GM21529 (cell line): ENCODE measurements at regions not wholly inside any gene's neighbourhood (a gene's known extent, or its start where the extent isn't known, plus 50 kb on each side); places are given as distances from the start of the nearest gene placed in this dataset.

ENCODE experiments used
- ATAC-seq: cut with Tn5 transposase; IDR thresholded peaks from one replicate; pipeline ENCODE4 v1.9.1; 2021; ENCODE audit not compliant: unreplicated experiment

DNA sequence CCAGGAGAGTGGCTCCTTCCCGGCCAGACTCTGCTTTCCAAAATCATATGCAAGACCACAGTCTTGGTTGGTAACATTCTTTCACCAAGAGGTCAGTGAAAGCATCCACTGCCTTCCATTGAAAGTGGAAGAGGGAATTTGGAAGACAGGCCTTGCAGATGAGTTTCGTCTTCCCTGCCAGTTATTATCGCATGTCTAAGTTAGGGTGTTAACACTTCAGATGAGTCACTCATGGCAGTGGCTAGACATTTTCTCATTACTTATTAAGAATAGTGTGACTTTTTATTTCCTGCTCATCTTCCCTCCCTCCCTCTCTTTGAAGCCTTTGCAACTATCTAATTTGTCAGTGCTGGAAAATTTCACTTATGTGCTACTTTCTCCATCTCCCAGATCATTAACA lies 102.9 kb upstream of the EPB41L3 start:
- no peak for ATAC-seq

DNA sequence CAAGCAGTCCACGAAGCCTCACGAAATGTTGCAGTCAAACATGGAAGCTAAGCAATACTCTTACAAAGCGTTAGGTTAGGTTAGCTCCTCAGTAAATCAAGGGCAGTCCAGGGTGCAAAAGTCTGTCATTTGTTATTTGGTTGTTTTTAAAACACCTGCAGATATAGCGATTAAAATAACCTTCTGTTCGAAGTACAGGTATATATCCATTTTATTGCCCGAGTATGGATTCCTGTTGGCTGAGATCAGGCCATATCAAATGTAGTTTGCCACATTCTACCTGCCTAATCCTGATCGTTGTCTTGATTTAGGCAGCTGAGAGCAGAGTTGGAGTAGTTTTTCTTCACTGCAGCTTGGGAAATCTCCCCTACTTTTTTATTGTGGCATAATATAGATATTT lies 99.5 kb upstream of the EPB41L3 start:
- no peak for ATAC-seq

DNA sequence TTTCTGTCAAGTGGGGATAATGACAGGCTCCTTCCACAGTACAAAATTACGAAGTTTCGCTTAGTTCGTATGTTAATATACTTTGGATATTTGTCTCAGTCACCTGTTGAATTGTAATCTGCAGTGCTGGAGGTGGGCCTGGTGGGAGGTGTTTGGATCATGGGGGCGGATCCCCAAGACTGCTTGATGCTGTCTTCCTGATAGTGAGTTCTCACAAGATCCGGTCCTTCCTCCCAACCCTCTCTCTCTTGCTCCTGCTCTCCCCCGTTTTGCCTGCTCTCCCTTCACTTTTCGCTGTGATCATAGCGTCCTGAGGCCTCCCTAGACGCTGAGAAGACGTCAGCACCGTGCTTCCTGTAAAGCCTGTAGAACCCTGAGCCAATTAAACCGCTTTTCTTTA lies 97.1 kb upstream of the EPB41L3 start:
- no peak for ATAC-seq

DNA sequence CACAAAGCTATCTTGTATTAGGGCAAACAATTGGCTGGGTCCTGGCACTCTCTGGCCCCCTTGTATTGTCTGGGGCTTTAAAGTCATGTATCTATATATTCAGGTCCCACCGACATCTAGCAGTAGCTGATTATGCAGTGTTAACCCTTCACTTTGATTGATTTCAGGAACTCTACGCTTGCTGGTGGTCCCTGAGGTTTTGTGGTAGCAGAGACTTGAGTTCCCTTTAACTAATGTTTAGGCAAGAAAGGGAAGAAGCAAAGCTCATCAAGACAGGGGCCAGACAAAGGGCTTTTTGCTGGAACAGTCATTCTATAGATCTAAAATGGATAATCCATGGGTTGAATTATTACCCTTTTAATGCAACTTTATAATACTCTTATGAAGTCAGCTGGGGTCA lies 95.3 kb upstream of the EPB41L3 start:
- ATAC-seq = no peak

DNA sequence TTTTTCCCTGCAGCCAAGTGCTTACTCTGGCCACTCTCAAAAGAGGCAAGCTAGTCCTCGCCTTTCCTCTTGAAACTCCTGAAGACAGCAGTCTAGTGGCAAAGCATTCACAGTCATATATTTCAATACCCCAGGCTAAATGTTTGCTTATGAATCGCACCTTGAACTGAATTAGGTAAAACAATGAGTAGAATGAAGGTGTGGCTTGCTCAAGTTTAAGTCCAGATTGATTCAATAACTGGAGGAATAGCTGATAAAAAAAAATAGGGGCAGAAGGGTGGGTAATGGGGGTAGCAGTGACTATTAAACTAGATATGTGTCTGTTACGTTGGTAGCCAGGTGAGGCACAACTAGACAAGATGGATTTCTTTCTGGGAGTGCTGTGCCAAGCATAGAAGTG lies 88.2 kb upstream of the EPB41L3 start:
- no peak for ATAC-seq

DNA sequence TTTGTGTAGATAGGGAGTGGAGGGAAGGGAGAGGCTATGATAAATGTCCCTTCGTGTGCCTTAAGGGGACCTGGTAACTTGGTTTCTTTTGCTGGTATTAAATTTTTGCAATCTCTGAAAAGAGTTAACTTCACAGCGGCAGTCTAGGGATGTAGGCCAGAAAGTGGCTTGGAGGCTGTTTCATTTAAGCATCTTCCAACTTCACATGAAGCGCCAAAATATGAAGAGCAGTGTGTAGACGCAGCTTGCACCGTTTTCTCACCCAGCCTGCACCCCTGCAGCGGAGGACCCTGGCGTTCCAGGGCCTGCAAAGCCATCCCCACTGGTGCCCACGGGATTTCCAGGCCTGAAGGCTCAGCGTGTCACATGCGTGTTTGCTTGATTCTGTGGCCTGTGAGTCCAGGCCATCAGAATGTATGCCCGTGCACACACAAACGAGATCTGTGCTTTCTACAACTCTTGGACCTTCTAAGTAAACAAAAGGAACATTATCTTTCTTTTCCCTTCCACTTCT lies 87.2 kb upstream of the EPB41L3 start:
- ATAC-seq = no peak

DNA sequence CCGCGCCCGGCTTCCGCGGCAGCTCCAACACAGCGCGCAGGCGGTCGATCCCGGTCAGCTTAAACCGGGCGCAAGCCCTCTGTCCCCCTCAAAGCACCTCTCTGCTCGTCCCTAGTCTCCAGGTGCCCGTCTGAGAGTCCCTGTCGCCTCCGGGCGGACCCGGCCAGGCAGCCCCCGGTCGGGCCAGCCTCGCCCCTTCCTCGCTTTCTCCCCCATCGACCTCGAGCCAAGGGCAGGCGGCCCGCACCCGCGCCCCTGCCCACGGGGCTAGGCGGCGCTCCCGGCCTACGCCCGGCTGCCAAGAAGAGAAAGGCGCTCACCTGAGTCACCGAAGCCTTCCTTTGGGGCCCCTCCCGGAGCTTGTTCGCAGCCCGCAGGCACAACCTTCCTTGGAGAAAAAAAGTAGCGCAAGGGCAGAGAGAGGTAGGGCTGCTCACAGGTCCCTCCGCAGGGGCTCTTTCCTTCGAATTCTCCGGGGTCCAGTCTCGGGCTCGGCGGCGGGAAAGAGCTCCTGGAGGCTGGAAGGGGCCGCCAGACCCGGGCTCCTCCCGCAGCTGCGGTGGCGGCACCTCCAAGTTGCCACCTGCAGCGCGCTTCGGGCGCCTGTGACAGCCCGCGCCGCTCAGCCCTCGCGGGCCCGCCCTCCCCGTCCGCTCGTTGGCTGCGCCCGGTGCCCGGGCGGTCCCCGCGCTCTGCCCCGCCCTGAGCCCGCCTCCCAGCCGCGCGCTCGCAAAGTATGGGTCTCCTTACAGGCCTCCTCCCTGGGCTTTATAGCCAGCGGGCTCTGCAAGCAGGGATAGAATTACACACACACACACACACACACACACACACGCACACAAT lies 86.5 kb upstream of the EPB41L3 start:
- ATAC-seq = peak; percentile 66

DNA sequence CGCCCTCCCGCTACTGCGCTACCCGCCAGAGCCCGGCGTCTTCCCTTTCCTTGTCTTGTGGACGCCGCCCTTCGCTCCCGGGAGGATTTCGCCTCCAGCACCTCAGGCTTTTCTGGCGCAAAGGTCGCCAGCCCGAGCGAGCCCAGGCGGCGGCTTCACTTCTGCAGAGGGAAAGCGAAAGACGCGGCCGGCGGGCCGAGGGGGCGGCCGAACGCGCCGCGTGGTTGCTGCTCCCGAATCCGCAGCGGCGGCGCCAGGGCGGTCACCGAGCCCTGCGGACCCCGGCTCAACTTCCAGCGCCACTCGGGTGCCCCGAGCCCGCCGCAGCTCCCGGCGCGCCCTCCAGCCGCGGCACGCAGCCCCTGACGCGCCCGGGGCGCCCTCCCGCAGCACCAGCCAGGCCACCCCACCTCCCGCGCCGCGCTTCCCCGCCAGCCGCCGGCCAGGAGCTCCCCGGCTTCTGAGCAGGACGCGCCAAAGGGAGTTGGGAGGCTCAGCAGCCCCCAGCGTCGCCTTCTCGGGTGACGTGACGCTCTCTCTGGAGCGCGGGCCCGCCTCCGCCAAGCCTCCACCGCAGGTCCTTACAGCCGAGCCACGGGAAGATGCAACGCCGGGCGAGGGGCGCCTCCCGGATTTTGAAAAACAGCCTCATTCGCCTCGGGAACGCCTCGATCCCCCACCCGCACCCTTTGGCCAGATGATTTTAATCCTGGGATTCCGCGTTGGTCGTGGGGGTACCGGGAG lies 84.9 kb upstream of the EPB41L3 start:
- no peak for ATAC-seq

DNA sequence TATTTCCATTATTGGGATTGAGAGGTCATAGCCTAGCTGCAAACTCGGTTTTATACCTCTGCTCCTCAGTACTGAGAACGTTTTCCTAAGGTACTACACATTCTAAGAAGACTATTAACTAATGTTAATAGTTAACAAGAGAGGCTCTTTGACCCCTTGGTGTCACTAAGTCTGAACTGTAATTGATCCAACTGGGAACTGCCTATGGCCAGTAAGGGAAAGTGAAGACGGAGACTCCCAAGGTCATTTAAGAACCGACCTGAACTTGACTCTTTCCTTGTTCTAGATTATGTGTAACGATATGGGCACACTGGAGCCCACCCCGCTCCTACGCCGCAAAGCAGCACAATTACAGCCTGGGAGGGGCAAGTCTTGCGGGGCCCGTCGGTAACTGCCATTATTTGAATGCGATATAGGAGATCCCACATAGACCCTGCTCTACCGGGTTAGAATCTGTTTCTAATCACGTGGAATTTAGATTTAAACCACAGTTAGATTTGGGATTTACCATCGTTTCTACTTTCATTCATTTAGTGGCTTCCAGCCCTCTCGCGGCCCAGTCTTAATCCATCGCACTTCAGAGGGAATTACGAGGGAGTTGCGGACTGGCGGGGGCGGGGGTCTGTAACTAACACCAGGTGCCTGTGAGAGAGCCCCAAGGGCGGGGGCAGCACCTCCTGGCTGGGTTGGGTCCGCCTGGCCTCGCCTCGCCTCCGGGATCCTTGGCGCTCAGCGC lies 84.1 kb upstream of the EPB41L3 start:
- ATAC-seq = no peak

DNA sequence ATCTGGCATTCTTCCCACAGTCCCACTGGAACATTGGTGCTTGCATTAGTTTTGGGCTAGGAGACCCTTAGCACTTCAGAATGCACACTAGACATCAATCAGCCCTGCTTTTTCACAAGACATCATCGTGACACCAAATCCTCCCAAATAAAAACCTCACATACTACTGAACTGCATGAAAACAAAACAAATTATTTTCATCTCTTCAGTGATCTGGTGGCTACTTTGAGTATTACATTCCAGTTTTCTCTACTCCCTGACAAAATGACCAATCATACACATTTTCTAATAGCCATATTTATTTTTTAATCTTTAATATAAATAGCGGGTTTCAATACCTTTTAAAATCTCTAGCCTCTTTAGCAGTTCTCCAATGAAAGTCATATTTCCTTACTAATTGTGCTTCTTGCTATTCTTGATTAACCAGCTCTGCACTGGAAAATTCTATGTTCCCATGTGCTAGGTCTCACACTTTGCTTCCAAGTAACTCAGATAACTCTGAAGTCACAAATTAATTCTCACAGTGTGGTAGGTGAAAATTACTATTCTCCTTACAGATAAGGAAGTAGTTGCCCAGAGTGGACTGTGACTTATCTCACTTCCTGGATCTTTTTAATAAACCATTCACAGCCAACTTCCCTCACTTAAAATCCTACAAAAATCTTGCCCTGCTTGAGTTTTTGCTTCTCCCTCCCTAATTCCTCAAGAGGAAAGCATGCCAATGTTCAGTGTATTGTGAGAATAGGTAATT lies 82.5 kb upstream of the EPB41L3 start:
- no peak for ATAC-seq

DNA sequence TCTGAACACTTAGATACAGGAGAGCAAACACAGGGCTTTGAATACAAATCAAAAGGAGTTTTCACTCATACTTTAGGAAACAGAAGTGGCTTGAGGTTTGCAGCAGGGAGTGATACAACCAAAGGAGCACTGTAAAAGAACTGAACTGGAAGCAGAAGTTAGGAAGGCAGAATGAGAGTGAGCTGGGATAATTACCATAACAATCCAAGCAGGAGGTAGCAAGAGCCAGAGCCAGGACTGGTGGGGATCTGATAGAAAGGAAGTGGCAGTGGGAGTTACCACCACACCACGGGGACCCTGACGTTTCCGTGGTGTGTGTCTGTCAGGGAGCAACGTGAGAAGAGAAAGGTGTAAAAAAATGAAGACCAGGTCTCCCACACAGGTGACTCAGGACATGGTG lies 81.3 kb upstream of the EPB41L3 start:
- ATAC-seq = no peak

DNA sequence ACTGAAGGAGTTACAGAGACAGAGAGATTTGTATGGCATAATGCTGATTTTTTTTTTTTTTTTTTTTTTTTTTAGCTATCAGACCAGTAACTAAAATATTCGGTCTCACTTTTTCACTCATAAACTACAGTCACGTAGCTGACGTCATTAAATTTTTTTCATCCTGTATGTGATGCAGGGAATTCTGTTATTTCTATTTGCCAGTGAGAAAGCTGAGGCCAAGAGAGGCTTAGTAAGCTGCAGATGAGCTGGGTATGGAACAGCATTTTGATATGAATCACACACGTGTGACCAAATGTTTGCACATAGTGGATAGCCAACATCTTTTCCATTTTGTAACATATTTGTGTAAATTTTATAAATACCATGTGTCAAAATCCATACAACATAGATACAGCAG lies 79.1 kb upstream of the EPB41L3 start:
- no peak for ATAC-seq

DNA sequence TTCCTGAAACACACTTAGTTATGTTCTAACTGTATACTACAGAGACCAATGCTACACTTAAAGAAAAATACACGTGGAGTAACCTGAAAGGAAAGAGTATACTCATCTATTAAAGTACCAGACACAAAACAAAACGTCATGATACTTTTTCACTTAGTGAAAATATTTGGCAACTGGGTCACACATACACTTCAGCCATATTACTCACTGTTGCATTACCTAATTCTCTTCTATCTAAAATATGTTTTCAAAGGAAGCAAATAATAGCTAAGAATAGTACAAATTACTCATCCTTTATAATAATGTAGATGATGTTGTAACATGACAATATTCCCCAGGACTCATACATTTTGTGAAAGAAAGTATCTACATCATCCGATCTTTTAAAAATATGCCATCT lies 76.5 kb upstream of the EPB41L3 start:
- ATAC-seq = no peak

DNA sequence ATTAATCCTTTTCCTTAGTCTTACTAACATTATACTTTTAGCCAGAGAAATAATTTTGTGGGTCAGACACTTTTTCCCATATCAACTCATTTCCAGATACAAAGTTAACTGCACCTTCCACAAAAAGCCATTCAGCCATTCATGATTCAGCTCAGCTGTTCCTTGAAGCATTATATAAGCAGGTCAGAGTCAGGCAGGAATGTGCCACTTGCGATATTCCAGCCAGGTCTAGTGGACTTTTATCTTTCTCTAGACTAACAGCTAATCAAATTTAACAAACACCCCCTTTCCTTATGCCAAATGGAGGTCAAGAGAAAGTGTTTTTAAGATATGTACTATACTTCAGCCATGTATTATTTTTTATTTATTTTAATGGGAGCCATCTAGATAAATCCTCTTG lies 75.6 kb upstream of the EPB41L3 start:
- no peak for ATAC-seq

DNA sequence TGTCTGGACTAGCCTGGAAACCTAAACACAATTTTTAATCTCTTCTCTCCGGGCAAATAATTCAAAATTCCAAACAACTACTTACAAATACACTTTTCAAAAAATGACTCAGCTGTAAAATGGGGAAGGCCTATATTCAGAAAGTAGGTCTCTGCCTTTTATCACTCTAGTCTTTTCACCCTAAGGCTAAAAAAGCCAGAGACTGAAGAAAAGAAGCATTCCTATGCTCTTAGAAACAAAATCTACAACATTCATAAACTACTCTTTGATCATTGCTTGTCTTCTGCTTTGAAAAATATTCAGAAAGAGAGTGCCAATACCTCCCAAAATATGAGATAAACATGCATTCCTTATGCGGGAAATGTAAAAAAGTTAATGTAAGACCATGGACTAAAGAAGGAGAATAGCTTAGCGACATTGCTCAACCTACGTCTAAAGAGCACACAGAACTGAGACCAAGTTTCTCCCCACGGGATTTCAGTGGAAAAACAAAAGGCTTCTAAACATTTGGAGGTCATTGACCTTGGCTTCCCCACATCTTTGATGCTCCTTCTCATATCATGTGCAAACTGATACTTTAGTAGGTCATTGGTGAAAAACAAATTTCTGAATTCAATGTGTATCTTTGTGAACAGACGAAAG lies 74.4 kb upstream of the EPB41L3 start:
- no peak for ATAC-seq

DNA sequence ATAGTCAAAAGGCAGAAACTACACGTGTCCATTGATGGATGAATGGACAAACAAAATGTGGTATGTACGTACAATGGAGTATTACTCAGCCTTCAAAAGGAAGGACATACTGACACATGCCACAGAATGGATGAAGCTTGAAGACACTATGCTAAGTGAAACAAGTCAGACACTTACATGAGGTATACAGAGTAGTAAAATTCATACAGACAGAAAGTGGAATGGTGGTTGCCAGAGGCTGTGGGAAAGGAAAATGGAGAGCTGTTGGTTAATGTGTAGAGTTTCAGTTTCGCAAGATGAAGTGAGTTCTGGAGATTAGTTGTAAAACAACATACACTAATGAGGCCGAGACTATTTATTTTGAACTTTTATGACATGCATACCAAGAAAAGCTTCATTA lies 67.4 kb upstream of the EPB41L3 start:
- ATAC-seq = no peak

DNA sequence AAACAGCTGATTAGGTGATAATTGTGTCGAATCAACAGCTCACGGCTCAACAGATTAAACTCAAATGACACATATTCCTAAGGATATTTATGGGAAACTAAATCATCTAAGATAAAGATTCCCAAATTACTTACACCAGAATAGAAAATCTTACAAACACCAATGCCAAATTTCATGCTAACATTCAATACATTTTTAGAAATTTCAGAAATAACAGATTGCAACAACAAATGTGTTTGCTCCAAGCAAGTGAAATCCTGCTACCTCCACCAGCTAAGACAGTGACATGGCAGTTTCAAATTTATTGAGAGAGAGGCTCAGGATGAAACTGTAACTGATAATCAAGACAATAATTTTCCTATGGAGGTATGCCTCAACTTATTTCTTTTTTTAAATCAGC lies 65.0 kb upstream of the EPB41L3 start:
- ATAC-seq = no peak

DNA sequence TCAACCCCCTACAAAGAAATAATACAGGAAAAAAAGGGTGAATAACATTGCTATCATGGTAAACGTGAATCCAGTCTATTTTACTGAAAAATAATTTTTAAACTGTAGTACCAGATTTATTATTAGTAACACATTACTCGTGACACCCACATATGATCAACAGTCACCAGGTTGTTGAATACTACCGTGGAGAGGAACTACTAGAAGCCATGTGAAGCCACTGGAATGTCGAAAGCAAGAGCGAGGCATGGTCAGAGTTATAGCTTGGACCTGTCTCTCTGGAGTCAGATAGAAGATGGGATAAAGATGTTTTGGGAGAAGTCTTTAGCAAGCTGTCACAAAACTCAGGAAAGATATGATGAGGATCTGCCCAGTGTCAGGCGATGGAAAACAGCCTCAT lies 63.2 kb upstream of the EPB41L3 start:
- ATAC-seq = no peak

DNA sequence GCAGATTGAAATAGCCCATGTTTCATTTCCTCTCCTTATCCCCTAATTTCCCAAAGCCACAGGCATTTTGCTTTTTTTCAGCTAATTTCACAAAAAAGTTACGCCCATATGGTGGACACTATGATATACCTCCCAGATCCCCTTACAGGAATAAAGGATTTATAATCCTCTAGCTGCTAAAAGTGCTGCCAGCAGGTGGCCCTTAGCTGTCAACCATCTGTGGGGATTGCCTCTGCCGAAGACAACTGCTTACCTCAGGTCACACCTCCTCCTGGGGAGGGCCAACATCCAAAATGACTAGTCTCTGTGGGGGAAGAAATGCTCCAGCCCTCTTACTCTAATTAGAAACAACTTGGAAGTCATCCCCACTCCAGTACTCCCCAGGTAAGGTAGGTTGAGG lies 61.0 kb upstream of the EPB41L3 start:
- no peak for ATAC-seq

DNA sequence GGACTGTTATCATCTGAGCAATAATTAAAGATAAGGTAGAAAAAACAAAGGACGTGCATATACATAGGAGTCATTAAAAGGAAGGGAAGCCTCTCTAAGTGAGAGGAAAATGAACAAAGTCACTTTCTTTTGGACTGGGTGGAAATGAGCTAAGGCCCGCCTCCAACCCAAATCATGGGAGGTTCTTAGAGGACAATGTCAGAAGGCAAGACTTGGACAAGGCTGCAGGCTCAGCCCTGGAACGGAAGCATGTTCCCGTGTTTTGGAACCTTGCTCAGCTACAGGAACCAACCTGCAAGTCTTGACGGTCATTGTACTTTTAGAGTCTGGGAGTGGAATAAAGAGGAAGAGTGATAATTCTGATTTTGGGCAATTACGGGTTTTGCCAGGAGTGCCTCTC lies 59.4 kb upstream of the EPB41L3 start:
- ATAC-seq = no peak
